ENCODE measurements at regions not wholly inside any gene's neighbourhood (a gene's known extent, or its start where the extent isn't known, plus 50 kb on each side); places are given as distances from the start of the nearest gene placed in this dataset.

DNA sequence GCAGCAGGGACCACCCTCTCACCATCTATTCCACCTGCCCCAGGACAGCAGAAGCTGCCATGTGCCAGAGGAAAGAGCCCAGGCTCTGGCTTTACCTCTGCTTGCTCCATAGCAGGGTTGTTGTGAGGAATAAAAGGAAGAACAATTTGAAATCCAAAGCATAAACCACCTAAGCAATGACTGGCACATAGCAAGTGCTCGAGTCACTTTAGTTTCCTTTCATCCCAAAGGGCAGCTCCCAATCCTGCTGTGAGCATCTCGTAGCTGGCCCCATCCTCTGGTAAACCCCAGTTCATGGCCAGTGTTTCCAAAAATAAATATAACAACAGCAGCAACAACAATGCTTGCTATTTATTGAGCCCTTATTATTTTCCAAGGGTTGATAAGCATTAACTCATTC, 923.5 kb downstream of the EPHA4 start:
- no peak for TF ChIP-seq GATA2 (CRISPR knock-in tag; IDR thresholded peaks at IDR 0.05)
- TF ChIP-seq GABPA (tag; conservative IDR thresholded peaks at IDR 0.05; ENCODE audit: low read depth), result no peak
- TF ChIP-seq CTCF (IDR thresholded peaks at IDR 0.05 in 2 of 3, conservative IDR thresholded peaks at IDR 0.05 in 1 of 3; ENCODE audit: insufficient read depth in 2 of 3, low read depth in 1 of 3, low read length in 3 of 3), result no peak
- TF ChIP-seq, protein P1, sequence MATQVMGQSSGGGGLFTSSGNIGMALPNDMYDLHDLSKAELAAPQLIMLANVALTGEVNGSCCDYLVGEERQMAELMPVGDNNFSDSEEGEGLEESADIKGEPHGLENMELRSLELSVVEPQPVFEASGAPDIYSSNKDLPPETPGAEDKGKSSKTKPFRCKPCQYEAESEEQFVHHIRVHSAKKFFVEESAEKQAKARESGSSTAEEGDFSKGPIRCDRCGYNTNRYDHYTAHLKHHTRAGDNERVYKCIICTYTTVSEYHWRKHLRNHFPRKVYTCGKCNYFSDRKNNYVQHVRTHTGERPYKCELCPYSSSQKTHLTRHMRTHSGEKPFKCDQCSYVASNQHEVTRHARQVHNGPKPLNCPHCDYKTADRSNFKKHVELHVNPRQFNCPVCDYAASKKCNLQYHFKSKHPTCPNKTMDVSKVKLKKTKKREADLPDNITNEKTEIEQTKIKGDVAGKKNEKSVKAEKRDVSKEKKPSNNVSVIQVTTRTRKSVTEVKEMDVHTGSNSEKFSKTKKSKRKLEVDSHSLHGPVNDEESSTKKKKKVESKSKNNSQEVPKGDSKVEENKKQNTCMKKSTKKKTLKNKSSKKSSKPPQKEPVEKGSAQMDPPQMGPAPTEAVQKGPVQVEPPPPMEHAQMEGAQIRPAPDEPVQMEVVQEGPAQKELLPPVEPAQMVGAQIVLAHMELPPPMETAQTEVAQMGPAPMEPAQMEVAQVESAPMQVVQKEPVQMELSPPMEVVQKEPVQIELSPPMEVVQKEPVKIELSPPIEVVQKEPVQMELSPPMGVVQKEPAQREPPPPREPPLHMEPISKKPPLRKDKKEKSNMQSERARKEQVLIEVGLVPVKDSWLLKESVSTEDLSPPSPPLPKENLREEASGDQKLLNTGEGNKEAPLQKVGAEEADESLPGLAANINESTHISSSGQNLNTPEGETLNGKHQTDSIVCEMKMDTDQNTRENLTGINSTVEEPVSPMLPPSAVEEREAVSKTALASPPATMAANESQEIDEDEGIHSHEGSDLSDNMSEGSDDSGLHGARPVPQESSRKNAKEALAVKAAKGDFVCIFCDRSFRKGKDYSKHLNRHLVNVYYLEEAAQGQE (IDR thresholded peaks at IDR 0.05; ENCODE audit: borderline replicate concordance), result no peak
- TF ChIP-seq, protein P1 (CRISPR knock-in tag; IDR thresholded peaks at IDR 0.05; ENCODE audit: low read depth), result no peak

All from K562 (cell line).